Aorta (tissue), 5 donors: ENCODE measurements at regions not wholly inside any gene's neighbourhood (a gene's known extent, or its start where the extent isn't known, plus 50 kb on each side); places are given as distances from the start of the nearest gene placed in this dataset.

Source experiments
- ATAC-seq: fragments of 200-7000 bp; cut with Tn5 transposase; one replicate; pipeline ENCODE4 v1.9.1; 2022; ENCODE audit warnings: moderate library complexity; ENCODE audit not compliant: low FRiP score
- DNase-seq, 2 donors: peaks; one replicate each; pipeline ENCODE4 v3.0.0-alpha.2; 2020
- H3K27ac ChIP-seq, 2 donors: one replicate each; pipeline ENCODE4 v1.5.1; 2013; ENCODE audit warnings: low read length in 2 of 2, mild to moderate bottlenecking in 2 of 2, moderate library complexity in 2 of 2, control low read depth in 1 of 2, inconsistent platforms in 1 of 2, low read depth in 1 of 2
- H3K27me3 ChIP-seq, 2 donors: one replicate each; pipeline ENCODE4 v1.6.1; 2013; ENCODE audit warnings: control low read depth in 1 of 2, low read length in 1 of 2, mild to moderate bottlenecking in 1 of 2, moderate library complexity in 1 of 2; ENCODE audit not compliant: insufficient read depth in 2 of 2, control insufficient read depth in 1 of 2
- H3K36me3 ChIP-seq, 2 donors: one replicate each; pipeline ENCODE4 v1.6.1; 2013; ENCODE audit warnings: control low read depth in 1 of 2, low read length in 1 of 2, mild to moderate bottlenecking in 1 of 2; ENCODE audit not compliant: insufficient read depth in 2 of 2, control insufficient read depth in 1 of 2
- H3K4me1 ChIP-seq, 2 donors: one replicate each; pipeline ENCODE4 v1.6.1; 2013; ENCODE audit warnings: low read length in 2 of 2, control low read depth in 1 of 2, mild to moderate bottlenecking in 1 of 2, moderate library complexity in 1 of 2; ENCODE audit not compliant: insufficient read depth in 2 of 2, control insufficient read depth in 1 of 2
- H3K4me3 ChIP-seq, 2 donors: one replicate each; pipeline ENCODE4 v1.5.1; 2013; ENCODE audit warnings: low read length in 2 of 2, control low read depth in 1 of 2, mild to moderate bottlenecking in 1 of 2
- H3K9me3 ChIP-seq: one replicate; pipeline ENCODE4 v1.6.1; 2013; ENCODE audit warnings: mild to moderate bottlenecking, low read length; ENCODE audit not compliant: control insufficient read depth
- WGBS, 2 donors: extraction: QIAGEN DNeasy Blood & Tissue Kit; methylation state at CpG; one replicate each; pipeline ENCODE4 v1.1.7; 2013; 5-methylcytosine and 5-hydroxymethylcytosine counted together
- intact Hi-C, 2 donors: fragments of 100-400 bp; cut with DNase I; formaldehyde crosslinking; loops; one replicate each; pipeline versions ENCODE4 v1.14.2 to v1.15.0; 2022
- donor health status: healthy with polysubstance abuse.
- donor health status: Bipolar disorder and iron deficiency.
- donor health status: DM: no; HTN: no; CAD: no.
- donor health status: DM: no; HTN: no; CAD: no.
- donor health status: DM: yes; HTN: yes; CAD: no.

GRCh38 chr3:66778107-66778506 lies 220.0 kb upstream of the KBTBD8 start:
- H3K4me1 ChIP-seq = no peaks in the 10 kb centered on the region
- no peak overlapping the region for H3K27ac ChIP-seq
- 81% methylated on average over 5 of the region's 5 CpGs for WGBS, 2 donors
- DNase-seq (no peak), ATAC-seq (no peak)
- H3K9me3 ChIP-seq = no peaks in the 10 kb centered on the region
- intact Hi-C loops = no loop called here
- H3K4me3 ChIP-seq = no peak overlapping the region
- H3K36me3 ChIP-seq = no peaks in the 10 kb centered on the region
- no peaks in the 10 kb centered on the region for H3K27me3 ChIP-seq

- Histone ChIP-seq H3K4me1 (no peaks in the 10 kb centered on the region), H3K36me3 (no peaks in the 10 kb centered on the region), H3K9me3 (no peaks in the 10 kb centered on the region), H3K27ac (no peak overlapping the region), H3K27me3 (no peaks in the 10 kb centered on the region), H3K4me3 (no peak overlapping the region)
- intact Hi-C loops = no loop called here
- ATAC-seq (no peak), DNase-seq (no peak)
- WGBS, 2 donors = 85 to 93% methylated on average over 3 of the region's 3 CpGs
Measured at GRCh38 chr3:66778777-66779176, 219.3 kb upstream of the KBTBD8 start.

- intact Hi-C loops = no loop called here
- ATAC-seq (no peak), DNase-seq (no peak)
- H3K36me3 ChIP-seq = no peaks in the 10 kb centered on the region
- no peaks in the 10 kb centered on the region for H3K4me1 ChIP-seq
- H3K27me3 ChIP-seq = no peaks in the 10 kb centered on the region
- H3K4me3 ChIP-seq = no peak overlapping the region
- H3K27ac ChIP-seq = no peak overlapping the region
- peaks cover 1% of the 10 kb centered on the region for H3K9me3 ChIP-seq
- 91 to 93% methylated on average over 6 of the region's 6 CpGs for WGBS, 2 donors
Measured at GRCh38 chr3:66785191-66785909, 212.8 kb upstream of the KBTBD8 start.

DNA sequence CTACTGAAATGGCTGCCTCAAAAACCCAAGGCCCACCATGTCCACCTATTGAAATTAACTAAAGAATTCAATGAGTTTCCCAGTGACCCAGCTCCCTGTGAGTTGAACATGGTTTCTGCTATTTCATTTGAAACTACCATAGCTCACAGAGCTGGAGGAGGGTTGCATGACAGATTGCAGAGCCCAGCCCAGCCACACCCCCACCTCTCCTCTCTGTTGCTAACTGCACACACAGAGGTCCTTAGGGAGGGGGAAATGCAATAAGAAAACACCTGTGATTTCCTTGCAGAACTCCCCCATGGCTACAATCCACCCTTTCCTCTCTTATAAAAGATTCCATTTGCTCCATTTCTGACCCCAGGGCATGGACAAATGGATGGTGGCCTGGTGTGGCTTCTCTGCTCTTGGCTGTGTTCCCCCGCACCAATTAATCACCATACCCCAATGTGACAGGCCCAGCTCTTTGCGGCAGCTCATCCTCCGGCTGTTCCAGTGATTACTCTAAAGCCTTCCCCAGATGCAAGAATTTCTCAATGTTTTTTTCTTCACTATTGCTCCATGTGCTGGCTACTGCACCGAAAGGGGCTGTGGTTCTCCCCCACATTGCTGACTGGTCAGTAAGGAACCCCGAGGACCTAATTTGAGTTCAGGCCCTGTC lies 208.4 kb upstream of the KBTBD8 start:
- peaks cover 1% of the 10 kb centered on the region for H3K9me3 ChIP-seq
- H3K4me1 ChIP-seq = no peaks in the 10 kb centered on the region
- 91 to 93% methylated on average over 5 of the region's 5 CpGs for WGBS, 2 donors
- H3K27ac ChIP-seq = no peak overlapping the region
- H3K4me3 ChIP-seq = no peak overlapping the region
- DNase-seq (no peak), ATAC-seq (no peak)
- intact Hi-C loops = loop anchor here in 1 of 2 donors (10.0 kb wide), 1 partner anchor 95 kb away; no protein-coding TSS in a partner anchor
- H3K27me3 ChIP-seq = no peaks in the 10 kb centered on the region
- H3K36me3 ChIP-seq = no peaks in the 10 kb centered on the region

DNA sequence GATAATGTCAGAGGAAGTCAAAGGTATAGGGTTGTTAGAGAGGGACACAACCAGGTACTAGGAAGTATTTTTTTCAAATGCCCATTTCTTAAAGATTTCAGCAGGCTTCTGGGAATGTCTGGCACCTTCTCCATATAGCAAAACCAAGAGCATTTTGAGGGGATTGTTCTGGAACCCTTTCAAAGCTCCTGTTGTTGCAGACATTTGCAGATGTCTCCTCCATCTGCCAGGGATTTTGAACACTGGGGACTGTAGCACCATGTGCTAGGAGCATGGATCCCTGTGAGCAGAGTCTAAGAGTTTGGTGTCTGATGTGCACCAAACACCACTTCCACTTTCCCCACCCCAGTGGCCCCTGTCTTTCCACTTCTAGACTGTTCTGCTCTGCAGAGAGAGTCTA lies 206.0 kb upstream of the KBTBD8 start:
- Histone ChIP-seq H3K36me3 (no peaks in the 10 kb centered on the region), H3K9me3 (peaks cover 1% of the 10 kb centered on the region), H3K4me3 (no peak overlapping the region), H3K27me3 (no peaks in the 10 kb centered on the region), H3K27ac (no peak overlapping the region), H3K4me1 (no peaks in the 10 kb centered on the region)
- DNase-seq (no peak), ATAC-seq (no peak)
- intact Hi-C loops = loop anchor here in 1 of 2 donors (10.0 kb wide), 1 partner anchor 97 kb away; no protein-coding TSS in a partner anchor

DNA sequence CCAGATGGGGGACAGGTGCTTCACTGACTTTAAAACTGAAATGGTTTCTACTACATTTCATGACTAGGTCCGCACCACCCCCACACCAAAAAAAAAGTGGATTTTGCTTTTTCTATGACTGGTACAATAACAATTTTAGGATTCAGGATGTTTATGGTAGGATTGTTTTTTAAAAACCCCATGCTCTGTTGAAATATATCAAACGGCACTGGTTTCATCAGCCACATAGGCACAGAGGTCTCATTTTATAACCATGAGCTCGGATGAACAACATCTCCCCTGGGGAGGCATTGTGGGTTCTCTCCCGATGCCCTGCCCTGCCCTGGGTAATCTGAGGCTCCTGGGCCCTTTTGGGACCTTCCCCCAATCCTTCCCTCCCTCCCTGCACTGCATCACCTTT lies 202.7 kb upstream of the KBTBD8 start:
- intact Hi-C loops = loop anchor here in 1 of 2 donors (10.0 kb wide), 1 partner anchor 101 kb away; no protein-coding TSS in a partner anchor

GRCh38 chr3:66796343-66796742 lies 201.8 kb upstream of the KBTBD8 start:
- intact Hi-C loops = loop anchor here in 1 of 2 donors (10.0 kb wide), 1 partner anchor 102 kb away; no protein-coding TSS in a partner anchor
- Histone ChIP-seq H3K27me3 (no peaks in the 10 kb centered on the region), H3K9me3 (no peaks in the 10 kb centered on the region), H3K27ac (no peak overlapping the region), H3K4me1 (no peaks in the 10 kb centered on the region), H3K36me3 (no peaks in the 10 kb centered on the region), H3K4me3 (no peak overlapping the region)
- 97 to 98% methylated on average over 1 of the region's 1 CpG for WGBS, 2 donors
- ATAC-seq = no peak
- no peak for DNase-seq

More for the DNA sequence above, 202.7 kb upstream of the KBTBD8 start:
- no peaks in the 10 kb centered on the region for H3K27me3 ChIP-seq
- 61 to 69% methylated on average over 4 of the region's 4 CpGs for WGBS, 2 donors
- no peak overlapping the region for H3K27ac ChIP-seq
- no peak overlapping the region for H3K4me3 ChIP-seq
- DNase-seq (no peak), ATAC-seq (no peak)
- H3K4me1 ChIP-seq = no peaks in the 10 kb centered on the region
- H3K36me3 ChIP-seq = no peaks in the 10 kb centered on the region
- no peaks in the 10 kb centered on the region for H3K9me3 ChIP-seq

GRCh38 chr3:66797889-66798560 lies 200.1 kb upstream of the KBTBD8 start:
- no peak overlapping the region for H3K27ac ChIP-seq
- no peak overlapping the region for H3K4me3 ChIP-seq

More at GRCh38 chr3:66797889-66798560, 200.1 kb upstream of the KBTBD8 start:
- no peak for ATAC-seq
- no peak for DNase-seq
- intact Hi-C loops = loop anchor here in 1 of 2 donors (10.0 kb wide), 1 partner anchor 103 kb away; no protein-coding TSS in a partner anchor
- no peaks in the 10 kb centered on the region for H3K4me1 ChIP-seq
- H3K27me3 ChIP-seq = no peaks in the 10 kb centered on the region
- no peaks in the 10 kb centered on the region for H3K36me3 ChIP-seq
- H3K9me3 ChIP-seq = no peaks in the 10 kb centered on the region
- 36% methylated on average over 26 of the region's 26 CpGs for WGBS, 2 donors
